Bone marrow (tissue), 2 donors: ENCODE measurements at regions not wholly inside any gene's neighbourhood (a gene's known extent, or its start where the extent isn't known, plus 50 kb on each side); places are given as distances from the start of the nearest gene placed in this dataset.
"Not testable (repeated sequence)": the region's sequence is repeated elsewhere in the genome, so short reads cannot be mapped to it uniquely, and the experiment has no call there.

ENCODE experiments used
- DNase-seq, 2 donors: peaks; one replicate each; lab custom pipeline; 2025; lab: John Stamatoyannopoulos, UW

GRCh38 chr11:8772571-8773519, 90.3 kb downstream of the RPL27A start:
- DNase-seq = no peak

- no peak for DNase-seq
These were observed 91.4 kb downstream of the RPL27A start for GRCh38 chr11:8773916-8774539.

- DNase-seq = not testable (repeated sequence)
These were observed 92.3 kb downstream of the RPL27A start for GRCh38 chr11:8774916-8775315.

GRCh38 chr11:8775332-8775731, 92.7 kb downstream of the RPL27A start:
- no peak for DNase-seq

- no peak for DNase-seq
These were observed 93.1 kb downstream of the RPL27A start for GRCh38 chr11:8775734-8776133.

GRCh38 chr11:8776209-8776608, 93.6 kb downstream of the RPL27A start:
- no peak for DNase-seq

- no peak for DNase-seq
These were observed 95.5 kb downstream of the RPL27A start for GRCh38 chr11:8777907-8778767.

GRCh38 chr11:8779107-8779506, 96.5 kb downstream of the RPL27A start:
- no peak for DNase-seq

GRCh38 chr11:8779732-8780131, 97.1 kb downstream of the RPL27A start:
- no peak for DNase-seq

- no peak for DNase-seq
These were observed 102.4 kb downstream of the RPL27A start for GRCh38 chr11:8784954-8785353.

- no peak for DNase-seq
These were observed 102.9 kb downstream of the RPL27A start for GRCh38 chr11:8785457-8785856.

GRCh38 chr11:8785998-8786397, 103.4 kb downstream of the RPL27A start:
- no peak for DNase-seq

GRCh38 chr11:8786933-8787332, 104.3 kb downstream of the RPL27A start:
- no peak for DNase-seq

- DNase-seq = no peak
These were observed 104.8 kb downstream of the RPL27A start for GRCh38 chr11:8787372-8787771.

GRCh38 chr11:8788616-8789015, 106.0 kb downstream of the RPL27A start:
- DNase-seq = no peak

- DNase-seq = no peak
These were observed 107.3 kb downstream of the RPL27A start for GRCh38 chr11:8789864-8790263.

- DNase-seq = no peak
These were observed 108.4 kb downstream of the RPL27A start for GRCh38 chr11:8790968-8791367.

GRCh38 chr11:8792710-8793109, 110.1 kb downstream of the RPL27A start:
- DNase-seq = no peak

GRCh38 chr11:8793114-8793777, 110.7 kb downstream of the RPL27A start:
- no peak for DNase-seq

- DNase-seq = no peak
These were observed 111.5 kb downstream of the RPL27A start for GRCh38 chr11:8794126-8794525.

- DNase-seq = no peak
These were observed 112.1 kb downstream of the RPL27A start for GRCh38 chr11:8794677-8795103.

- DNase-seq = no peak
These were observed 114.0 kb upstream of the AKIP1 start for GRCh38 chr11:8796941-8797340.
